ENCODE measurements at regions not wholly inside any gene's neighbourhood (a gene's known extent, or its start where the extent isn't known, plus 50 kb on each side); places are given as distances from the start of the nearest gene placed in this dataset.
"Not testable (repeated sequence)": the region's sequence is repeated elsewhere in the genome, so short reads cannot be mapped to it uniquely, and the experiment has no call there.

GRCh38 chr14:97077687-97078086 is 280.5 kb downstream of the VRK1 start:
- DNase-seq: no peak

- no peak for DNase-seq
Measured at GRCh38 chr14:97080991-97081390, 283.8 kb downstream of the VRK1 start.

- DNase-seq: no peak
Measured at GRCh38 chr14:97095269-97095668, 298.1 kb downstream of the VRK1 start.

GRCh38 chr14:97097296-97097695 is 300.1 kb downstream of the VRK1 start:
- no peak for DNase-seq

GRCh38 chr14:97100306-97100705 is 303.1 kb downstream of the VRK1 start:
- DNase-seq: no peak

- no peak for DNase-seq
Measured at GRCh38 chr14:97101561-97101960, 304.4 kb downstream of the VRK1 start.

- DNase-seq: no peak
Measured at GRCh38 chr14:97104029-97104428, 306.8 kb downstream of the VRK1 start.

GRCh38 chr14:97106166-97106565 is 309.0 kb downstream of the VRK1 start:
- no peak for DNase-seq

- DNase-seq: no peak
Measured at GRCh38 chr14:97106609-97107008, 309.4 kb downstream of the VRK1 start.

GRCh38 chr14:97107080-97107479 is 309.9 kb downstream of the VRK1 start:
- DNase-seq: no peak

GRCh38 chr14:97107760-97108159 is 310.6 kb downstream of the VRK1 start:
- no peak for DNase-seq

GRCh38 chr14:97109234-97109633 is 312.1 kb downstream of the VRK1 start:
- no peak for DNase-seq

GRCh38 chr14:97113339-97113738 is 316.2 kb downstream of the VRK1 start:
- no peak for DNase-seq

GRCh38 chr14:97116546-97116945 is 319.4 kb downstream of the VRK1 start:
- DNase-seq: no peak

GRCh38 chr14:97117693-97118092 is 320.5 kb downstream of the VRK1 start:
- DNase-seq: no peak

- DNase-seq: no peak
Measured at GRCh38 chr14:97120204-97120603, 323.0 kb downstream of the VRK1 start.

GRCh38 chr14:97120611-97121031 is 323.4 kb downstream of the VRK1 start:
- DNase-seq: no peak

- no peak for DNase-seq
Measured at GRCh38 chr14:97129639-97130038, 332.5 kb downstream of the VRK1 start.

- not testable (repeated sequence) for DNase-seq
Measured at GRCh38 chr14:97135847-97136246, 338.7 kb downstream of the VRK1 start.

GRCh38 chr14:97137705-97138104 is 340.5 kb downstream of the VRK1 start:
- no peak for DNase-seq

- no peak for DNase-seq
Measured at GRCh38 chr14:97138801-97139200, 341.6 kb downstream of the VRK1 start.

- no peak for DNase-seq
Measured at GRCh38 chr14:97143011-97143410, 345.8 kb downstream of the VRK1 start.

GRCh38 chr14:97143456-97143855 is 346.3 kb downstream of the VRK1 start:
- DNase-seq: no peak

- DNase-seq: not testable (repeated sequence)
Measured at GRCh38 chr14:97148021-97148420, 350.8 kb downstream of the VRK1 start.

- DNase-seq: no peak
Measured at GRCh38 chr14:97149775-97150174, 352.6 kb downstream of the VRK1 start.

- DNase-seq: no peak
Measured at GRCh38 chr14:97153527-97153926, 356.3 kb downstream of the VRK1 start.

All from RPMI8226 (cell line).